HEK293T (cell line): ENCODE measurements at regions not wholly inside any gene's neighbourhood (a gene's known extent, or its start where the extent isn't known, plus 50 kb on each side); places are given as distances from the start of the nearest gene placed in this dataset.

Experiments used
- BHLHE40 ChIP-seq: fragments of 450-650 bp; IDR thresholded peaks from 2 replicates; pipeline ENCODE4 v1.6.1; 2016; ENCODE audit warnings: mild to moderate bottlenecking, moderate library complexity, borderline replicate concordance
- FOXA1 ChIP-seq: fragments of 450-650 bp; IDR thresholded peaks from 2 replicates; pipeline ENCODE4 v1.6.1; 2016; ENCODE audit warnings: mild to moderate bottlenecking
- FOXK2 ChIP-seq: fragments of 450-650 bp; IDR thresholded peaks from 2 replicates; pipeline ENCODE4 v1.6.1; 2016; ENCODE audit warnings: mild to moderate bottlenecking
- FOXM1 ChIP-seq: fragments of 450-650 bp; IDR thresholded peaks from 2 replicates; pipeline ENCODE4 v1.6.1; 2017; ENCODE audit warnings: mild to moderate bottlenecking, borderline replicate concordance
- HDGF ChIP-seq: fragments of 450-650 bp; IDR thresholded peaks from 2 replicates; pipeline ENCODE4 v1.6.1; 2017; ENCODE audit warnings: antibody characterized with exemption, borderline replicate concordance
- NFRKB ChIP-seq: fragments of 450-650 bp; IDR thresholded peaks from 2 replicates; pipeline ENCODE4 v1.6.1; 2016; ENCODE audit warnings: mild to moderate bottlenecking, moderate library complexity
- SP1 ChIP-seq: fragments of 450-650 bp; IDR thresholded peaks from 2 replicates; pipeline ENCODE4 v1.6.1; 2017
- SUZ12 ChIP-seq: fragments of 450-650 bp; IDR thresholded peaks from 2 replicates; pipeline ENCODE4 v1.6.1; 2016; ENCODE audit warnings: mild to moderate bottlenecking
- ZNF384 ChIP-seq: fragments of 450-650 bp; IDR thresholded peaks from 2 replicates; pipeline ENCODE4 v1.6.1; 2016

GRCh38 chr2:70391259-70391658, 89.4 kb upstream of the FAM136A start:
- TF ChIP-seq NFRKB (no peak), FOXA1 (no peak), ZNF384 (no peak), FOXK2 (no peak), FOXM1 (no peak), HDGF (no peak), SUZ12 (no peak), BHLHE40 (no peak), SP1 (no peak)
